HG03469 (cell line): ENCODE measurements at regions not wholly inside any gene's neighbourhood (a gene's known extent, or its start where the extent isn't known, plus 50 kb on each side); places are given as distances from the start of the nearest gene placed in this dataset.
"Not testable (repeated sequence)": the region's sequence is repeated elsewhere in the genome, so short reads cannot be mapped to it uniquely, and the experiment has no call there.

Experiments used
- ATAC-seq: cut with Tn5 transposase; IDR thresholded peaks from one replicate; pipeline ENCODE4 v1.9.1; 2021; ENCODE audit warnings: mild to moderate bottlenecking, moderate library complexity, moderate number of reproducible peaks; ENCODE audit not compliant: unreplicated experiment

- ATAC-seq: no peak
Measured at GRCh38 chr4:12958436-12958835, 525.7 kb downstream of the RAB28 start.

GRCh38 chr4:12957108-12957507 lies 527.0 kb downstream of the RAB28 start:
- no peak for ATAC-seq

GRCh38 chr4:12956026-12956425 lies 528.1 kb downstream of the RAB28 start:
- no peak for ATAC-seq

- no peak for ATAC-seq
Measured at GRCh38 chr4:12949719-12950490, 534.2 kb downstream of the RAB28 start.

- ATAC-seq: no peak
Measured at GRCh38 chr4:12943069-12943468, 541.1 kb downstream of the RAB28 start.

- ATAC-seq: no peak
Measured at GRCh38 chr4:12933760-12934221, 550.3 kb downstream of the RAB28 start.

- no peak for ATAC-seq
Measured at GRCh38 chr4:12932203-12932788, 551.8 kb downstream of the RAB28 start.

- ATAC-seq: no peak
Measured at GRCh38 chr4:12929784-12930183, 554.4 kb downstream of the RAB28 start.

- ATAC-seq: no peak
Measured at GRCh38 chr4:12928751-12929150, 555.4 kb downstream of the RAB28 start.

- ATAC-seq: peak; percentile 72
Measured at GRCh38 chr4:12926189-12927066, 557.7 kb downstream of the RAB28 start.

GRCh38 chr4:12924728-12925320 lies 559.3 kb downstream of the RAB28 start:
- no peak for ATAC-seq

- no peak for ATAC-seq
Measured at GRCh38 chr4:12924253-12924652, 559.9 kb downstream of the RAB28 start.

- no peak for ATAC-seq
Measured at GRCh38 chr4:12912896-12913418, 571.2 kb downstream of the RAB28 start.

GRCh38 chr4:12911750-12912358 lies 572.3 kb downstream of the RAB28 start:
- no peak for ATAC-seq

- not testable (repeated sequence) for ATAC-seq
Measured at GRCh38 chr4:12903640-12904039, 580.5 kb downstream of the RAB28 start.

GRCh38 chr4:12902735-12903134 lies 581.4 kb downstream of the RAB28 start:
- ATAC-seq: no peak

- ATAC-seq: no peak
Measured at GRCh38 chr4:12897954-12898353, 586.2 kb downstream of the RAB28 start.

GRCh38 chr4:12894062-12894461 lies 590.1 kb downstream of the RAB28 start:
- no peak for ATAC-seq

GRCh38 chr4:12889054-12889453 lies 595.1 kb downstream of the RAB28 start:
- no peak for ATAC-seq
